AG04449 (cell line): ENCODE measurements at regions not wholly inside any gene's neighbourhood (a gene's known extent, or its start where the extent isn't known, plus 50 kb on each side); places are given as distances from the start of the nearest gene placed in this dataset.

Source experiments
- CTCF ChIA-PET: fragments of 350-600 bp; formaldehyde crosslinking; extraction: SDS; loops from one replicate; lab custom pipeline; 2021; ENCODE audit warnings: antibody characterized with exemption; lab: Yijun Ruan, JAX
- POLR2A ChIA-PET: fragments of 400-600, 350-600 bp; formaldehyde crosslinking; extraction: SDS; loops from one replicate; lab custom pipeline; 2020; ENCODE audit warnings: antibody characterized with exemption, inconsistent platforms; lab: Yijun Ruan, JAX
- DNase-seq: peaks from one replicate; pipeline ENCODE4 v3.0.0-alpha.2; 2010; ENCODE audit warnings: low read depth, low spot score
- H3K4me3 ChIP-seq: 2 replicates; pipeline ENCODE4 v1.5.1; 2011; ENCODE audit warnings: low read depth, mild to moderate bottlenecking, control low read depth, low read length
- CTCF ChIP-seq: IDR thresholded peaks from one replicate; pipeline ENCODE4 v1.5.1; 2011; ENCODE audit warnings: mild to moderate bottlenecking, moderate library complexity, low read length, control low read depth, inconsistent platforms; ENCODE audit not compliant: insufficient read depth; ENCODE audit errors: missing control alignments

- H3K4me3 ChIP-seq = no peak overlapping the region
- DNase-seq = no peak
- no peak for TF ChIP-seq CTCF
- ChIA-PET CTCF (no interaction called here), POLR2A (no interaction called here)
Measured at GRCh38 chr10:10516346-10517130, 501.1 kb upstream of the CELF2 start.

GRCh38 chr10:10517866-10518265, 499.8 kb upstream of the CELF2 start:
- ChIA-PET POLR2A (interaction anchor here (0.5 kb wide), 1 partner anchor 18 kb away, joined by 3 read pairs; no protein-coding TSS in a partner anchor), CTCF (interaction anchor here (0.9 to 1.2 kb wide), 2 partner anchors 10 to 518 kb away, joined by 3 read pairs; no protein-coding TSS in a partner anchor)
- no peak for DNase-seq
- H3K4me3 ChIP-seq = no peak overlapping the region
- TF ChIP-seq CTCF = no peak

GRCh38 chr10:10519674-10520073, 498.0 kb upstream of the CELF2 start:
- ChIA-PET POLR2A (no interaction called here), CTCF (no interaction called here)
- DNase-seq = no peak
- no peak for TF ChIP-seq CTCF
- H3K4me3 ChIP-seq = no peak overlapping the region

- DNase-seq = no peak
- H3K4me3 ChIP-seq = no peak overlapping the region
- TF ChIP-seq CTCF = no peak
- ChIA-PET CTCF (no interaction called here), POLR2A (no interaction called here)
Measured at GRCh38 chr10:10520491-10521385, 496.9 kb upstream of the CELF2 start.

GRCh38 chr10:10526846-10527245, 490.8 kb upstream of the CELF2 start:
- no peak overlapping the region for H3K4me3 ChIP-seq
- ChIA-PET CTCF (no interaction called here), POLR2A (no interaction called here)
- no peak for TF ChIP-seq CTCF
- DNase-seq = no peak
